Activated CD4-positive, alpha-beta T cell treated with anti-CD3 and anti-CD28 coated beads, Interleukin-2, amount 10 ng/mL, durations not matched to agents 24 days and 14 days (primary cell): ENCODE measurements at regions not wholly inside any gene's neighbourhood (a gene's known extent, or its start where the extent isn't known, plus 50 kb on each side); places are given as distances from the start of the nearest gene placed in this dataset.
"Not testable (repeated sequence)": the region's sequence is repeated elsewhere in the genome, so short reads cannot be mapped to it uniquely, and the experiment has no call there.

Experiments
- DNase-seq: peaks from one replicate; pipeline ENCODE4 v3.0.0; 2022
- H3K27ac Mint-ChIP-seq: one replicate; pipeline ENCODE4 v1.8.0; 2022; ENCODE audit warnings: mild to moderate bottlenecking, mixed read lengths
- H3K27me3 Mint-ChIP-seq: one replicate; pipeline ENCODE4 v1.8.0; 2022; ENCODE audit warnings: mixed read lengths
- H3K36me3 Mint-ChIP-seq: one replicate; pipeline ENCODE4 v1.8.0; 2022; ENCODE audit warnings: low read depth, mild to moderate bottlenecking, mixed read lengths
- H3K4me1 Mint-ChIP-seq: one replicate; pipeline ENCODE4 v1.8.0; 2021; ENCODE audit warnings: mixed read lengths
- H3K4me3 Mint-ChIP-seq: one replicate; pipeline ENCODE4 v1.8.0; 2022; ENCODE audit warnings: mild to moderate bottlenecking, moderate library complexity, mixed read lengths
- H3K9me3 Mint-ChIP-seq: one replicate; pipeline ENCODE4 v1.8.0; 2021; ENCODE audit warnings: mixed read lengths
- intact Hi-C: fragments of 100-400 bp; cut with micrococcal nuclease; formaldehyde crosslinking; loops from one replicate; pipeline ENCODE4 v1.15.1; 2023

- Mint-ChIP-seq H3K4me1 (no peaks in the 10 kb centered on the region), H3K27me3 (no peaks in the 10 kb centered on the region), H3K36me3 (no peaks in the 10 kb centered on the region), H3K27ac (no peak overlapping the region), H3K9me3 (no peaks in the 10 kb centered on the region), H3K4me3 (no peak overlapping the region)
- intact Hi-C loops = no loop called here
- no peak for DNase-seq
Observed at GRCh38 chr6:93183531-93183972, 235.8 kb downstream of the EPHA7 start.

GRCh38 chr6:93182938-93183479, 236.3 kb downstream of the EPHA7 start:
- Mint-ChIP-seq H3K27ac (no peak overlapping the region), H3K9me3 (no peaks in the 10 kb centered on the region), H3K27me3 (no peaks in the 10 kb centered on the region), H3K4me3 (no peak overlapping the region), H3K4me1 (no peaks in the 10 kb centered on the region), H3K36me3 (no peaks in the 10 kb centered on the region)
- DNase-seq = no peak
- intact Hi-C loops = no loop called here

DNA sequence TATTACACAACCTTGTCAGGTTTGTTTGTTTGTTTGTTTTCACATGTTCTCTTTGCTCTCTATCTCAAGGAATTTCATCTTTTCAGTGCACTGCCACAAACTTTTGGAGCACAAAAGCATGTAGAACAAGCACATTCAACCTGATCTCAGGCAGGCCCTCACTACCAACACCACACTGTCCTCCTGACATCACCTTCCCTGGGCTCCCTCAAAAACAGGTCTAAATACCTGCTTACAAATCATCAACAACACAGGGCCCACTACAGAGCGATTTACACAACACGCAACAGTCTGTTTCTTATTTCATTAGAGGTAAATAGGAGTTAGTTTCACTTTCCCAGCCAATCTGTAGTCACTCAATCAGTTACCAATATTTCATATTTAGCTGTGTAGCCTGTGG, 241.4 kb downstream of the EPHA7 start:
- no peak overlapping the region for H3K27ac Mint-ChIP-seq
- H3K9me3 Mint-ChIP-seq = no peaks in the 10 kb centered on the region
- no peak for DNase-seq
- intact Hi-C loops = no loop called here
- no peaks in the 10 kb centered on the region for H3K27me3 Mint-ChIP-seq
- no peak overlapping the region for H3K4me3 Mint-ChIP-seq
- H3K36me3 Mint-ChIP-seq = no peaks in the 10 kb centered on the region
- no peaks in the 10 kb centered on the region for H3K4me1 Mint-ChIP-seq

- H3K4me3 Mint-ChIP-seq = no peak overlapping the region
- DNase-seq = no peak
- no peaks in the 10 kb centered on the region for H3K27me3 Mint-ChIP-seq
- H3K4me1 Mint-ChIP-seq = no peaks in the 10 kb centered on the region
- no peak overlapping the region for H3K27ac Mint-ChIP-seq
- H3K9me3 Mint-ChIP-seq = no peaks in the 10 kb centered on the region
- intact Hi-C loops = no loop called here
- no peaks in the 10 kb centered on the region for H3K36me3 Mint-ChIP-seq
Observed at GRCh38 chr6:93177438-93177837, 241.9 kb downstream of the EPHA7 start.

GRCh38 chr6:93176070-93176469, 243.3 kb downstream of the EPHA7 start:
- no peaks in the 10 kb centered on the region for H3K4me1 Mint-ChIP-seq
- no peaks in the 10 kb centered on the region for H3K9me3 Mint-ChIP-seq
- DNase-seq = no peak
- H3K4me3 Mint-ChIP-seq = no peak overlapping the region
- H3K27ac Mint-ChIP-seq = no peak overlapping the region
- intact Hi-C loops = no loop called here
- no peaks in the 10 kb centered on the region for H3K27me3 Mint-ChIP-seq
- no peaks in the 10 kb centered on the region for H3K36me3 Mint-ChIP-seq

DNA sequence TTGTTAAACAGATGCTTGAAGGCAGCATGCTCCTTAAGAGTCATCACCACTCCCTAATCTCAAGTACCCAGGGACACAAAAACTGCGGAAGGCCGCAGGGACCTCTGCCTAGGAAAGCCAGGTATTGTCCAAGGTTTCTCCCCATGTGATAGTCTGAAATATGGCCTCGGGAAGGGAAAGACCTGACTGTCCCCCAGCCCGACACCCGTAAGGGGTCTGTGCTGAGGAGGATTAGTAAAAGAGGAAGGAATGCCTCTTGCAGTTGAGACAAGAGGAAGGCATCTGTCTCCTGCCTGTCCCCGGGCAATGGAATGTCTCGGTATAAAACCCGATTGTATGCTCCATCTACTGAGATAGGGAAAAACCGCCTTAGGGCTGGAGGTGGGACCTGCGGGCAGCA, 245.8 kb downstream of the EPHA7 start:
- DNase-seq, H3K36me3 Mint-ChIP-seq, H3K27me3 Mint-ChIP-seq, H3K27ac Mint-ChIP-seq, H3K4me3 Mint-ChIP-seq, H3K9me3 Mint-ChIP-seq, intact Hi-C loops, H3K4me1 Mint-ChIP-seq: not testable (repeated sequence)

- Mint-ChIP-seq H3K36me3 (no peaks in the 10 kb centered on the region), H3K9me3 (no peaks in the 10 kb centered on the region), H3K4me3 (no peak overlapping the region), H3K4me1 (no peaks in the 10 kb centered on the region), H3K27me3 (no peaks in the 10 kb centered on the region), H3K27ac (no peak overlapping the region)
- intact Hi-C loops = no loop called here
- no peak for DNase-seq
Observed at GRCh38 chr6:93165850-93166430, 253.4 kb downstream of the EPHA7 start.

DNA sequence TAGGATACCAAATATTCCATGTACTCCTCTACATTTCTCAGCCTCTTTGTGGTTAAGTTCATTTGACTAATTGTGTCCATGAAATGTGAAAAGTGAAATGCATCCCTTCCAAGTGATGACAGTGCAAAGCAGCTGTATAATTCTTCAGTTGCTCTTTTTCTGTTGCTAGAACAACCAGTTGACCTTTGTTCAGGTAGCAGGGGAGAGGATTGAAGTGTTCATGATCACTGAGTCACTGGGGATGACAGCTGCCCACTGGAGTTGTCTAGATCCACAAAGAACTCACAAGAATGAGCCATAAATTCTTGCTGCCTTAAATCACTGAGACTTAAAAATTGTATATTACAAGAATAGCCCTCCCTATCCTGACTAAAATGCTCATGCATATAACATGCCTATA, 254.6 kb downstream of the EPHA7 start:
- no peak for DNase-seq
- H3K27ac Mint-ChIP-seq = no peak overlapping the region
- no peaks in the 10 kb centered on the region for H3K36me3 Mint-ChIP-seq
- H3K27me3 Mint-ChIP-seq = no peaks in the 10 kb centered on the region
- H3K4me3 Mint-ChIP-seq = no peak overlapping the region
- no peaks in the 10 kb centered on the region for H3K4me1 Mint-ChIP-seq
- H3K9me3 Mint-ChIP-seq = no peaks in the 10 kb centered on the region
- intact Hi-C loops = no loop called here

DNA sequence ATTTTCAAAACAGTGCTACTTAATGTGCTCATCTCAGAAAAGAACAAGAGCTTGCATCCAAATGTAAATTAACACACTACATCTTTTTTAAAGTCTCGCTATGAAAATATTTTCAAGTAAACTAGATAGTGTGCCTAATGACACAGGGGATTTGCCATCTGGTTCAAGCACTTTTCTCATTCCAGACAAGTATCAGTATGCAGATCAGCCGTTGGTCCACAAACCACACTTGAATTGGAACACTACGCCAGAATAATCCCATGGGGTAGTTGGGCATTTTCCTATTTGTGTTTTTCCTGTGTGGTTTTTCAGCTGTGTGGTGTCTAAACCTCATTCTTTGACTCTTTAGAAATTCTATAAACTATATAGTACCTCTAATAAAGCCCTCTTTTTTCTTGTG, 256.2 kb downstream of the EPHA7 start:
- intact Hi-C loops = no loop called here
- no peaks in the 10 kb centered on the region for H3K27me3 Mint-ChIP-seq
- no peak for DNase-seq
- no peak overlapping the region for H3K27ac Mint-ChIP-seq
- H3K9me3 Mint-ChIP-seq = no peaks in the 10 kb centered on the region
- no peaks in the 10 kb centered on the region for H3K4me1 Mint-ChIP-seq
- no peak overlapping the region for H3K4me3 Mint-ChIP-seq
- no peaks in the 10 kb centered on the region for H3K36me3 Mint-ChIP-seq

DNA sequence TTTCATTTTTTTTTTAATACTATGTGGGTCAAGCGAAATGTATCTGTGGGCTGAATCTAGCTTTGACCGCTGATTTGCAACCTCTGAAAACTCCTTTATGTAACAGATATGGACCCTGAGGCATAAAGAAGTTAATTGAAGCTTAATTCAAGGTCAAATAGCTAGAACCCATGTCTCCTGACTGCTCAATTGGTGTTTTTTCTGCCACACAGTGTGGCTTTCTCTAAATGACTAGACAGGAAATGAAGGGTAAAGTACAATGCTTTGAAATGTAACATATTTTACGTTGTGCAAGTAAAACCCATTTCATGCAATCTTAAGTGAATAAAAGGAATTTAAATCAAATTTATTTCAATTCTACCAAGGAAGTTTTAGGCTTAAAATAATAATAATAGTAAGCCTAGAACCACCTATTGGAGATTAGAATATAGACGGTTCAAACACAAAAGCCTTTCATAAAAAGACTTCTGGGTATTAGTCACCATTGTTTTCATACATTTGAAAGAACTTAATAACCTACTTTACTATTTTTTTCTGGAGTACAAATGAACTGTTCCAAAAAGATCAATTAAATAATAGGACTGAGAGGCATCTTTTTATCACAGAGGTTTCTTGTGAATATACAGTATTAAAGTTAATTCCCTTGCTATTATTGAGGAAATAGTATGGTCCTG, 279.8 kb downstream of the EPHA7 start:
- Mint-ChIP-seq H3K9me3 (no peaks in the 10 kb centered on the region), H3K27ac (no peak overlapping the region), H3K4me3 (no peak overlapping the region), H3K27me3 (no peaks in the 10 kb centered on the region), H3K36me3 (no peaks in the 10 kb centered on the region), H3K4me1 (no peaks in the 10 kb centered on the region)
- intact Hi-C loops = no loop called here
- DNase-seq = no peak

DNA sequence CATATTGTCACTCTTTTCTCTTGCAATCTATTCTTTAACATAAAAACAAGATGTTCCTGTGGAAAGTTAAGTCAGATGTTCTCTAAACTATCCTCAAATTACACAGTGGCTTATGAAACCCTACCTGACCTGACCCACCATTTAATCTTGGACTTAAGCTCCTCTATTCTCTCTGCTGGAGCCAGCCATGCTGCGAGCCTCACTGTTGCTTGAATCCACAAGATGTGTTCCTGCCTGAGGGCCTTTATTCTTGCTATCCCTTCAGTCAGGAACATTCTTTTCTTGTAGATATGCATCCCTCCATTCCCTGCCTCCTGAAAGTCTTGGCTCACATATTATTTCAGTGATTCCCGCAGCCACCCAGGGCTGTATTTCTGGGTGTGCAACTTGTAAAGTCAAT, 283.2 kb downstream of the EPHA7 start:
- H3K36me3 Mint-ChIP-seq = no peaks in the 10 kb centered on the region

GRCh38 chr6:93124006-93124632, 295.2 kb downstream of the EPHA7 start:
- Mint-ChIP-seq H3K27me3 (no peaks in the 10 kb centered on the region), H3K4me3 (no peak overlapping the region), H3K36me3 (no peaks in the 10 kb centered on the region)

More for the DNA sequence above, 283.2 kb downstream of the EPHA7 start:
- Mint-ChIP-seq H3K27ac (no peak overlapping the region), H3K9me3 (no peaks in the 10 kb centered on the region), H3K27me3 (no peaks in the 10 kb centered on the region), H3K4me1 (no peaks in the 10 kb centered on the region), H3K4me3 (no peak overlapping the region)
- intact Hi-C loops = no loop called here
- no peak for DNase-seq

DNA sequence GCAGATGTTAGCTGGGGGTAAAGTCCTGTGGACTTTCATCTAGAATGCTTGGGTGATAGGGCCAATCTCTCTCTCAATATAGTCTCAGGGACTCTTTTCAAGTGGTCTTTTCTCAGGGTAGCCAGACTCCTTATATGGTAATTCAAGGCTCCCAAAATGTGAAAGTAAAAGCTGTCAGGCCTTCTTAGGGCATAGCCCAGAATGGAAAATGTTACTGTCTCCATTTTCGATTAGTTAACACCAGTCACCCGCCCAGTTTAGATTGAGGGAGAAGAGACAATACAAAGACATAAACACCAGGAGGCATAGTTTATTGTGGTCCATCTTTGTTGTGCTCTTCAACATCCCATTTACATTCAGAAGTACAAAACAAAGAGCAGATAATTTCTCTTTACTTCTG, 295.8 kb downstream of the EPHA7 start:
- Mint-ChIP-seq H3K4me1 (no peaks in the 10 kb centered on the region), H3K9me3 (no peaks in the 10 kb centered on the region), H3K27me3 (no peaks in the 10 kb centered on the region), H3K36me3 (no peaks in the 10 kb centered on the region), H3K27ac (no peak overlapping the region), H3K4me3 (no peak overlapping the region)
- intact Hi-C loops = no loop called here
- DNase-seq = no peak

More at GRCh38 chr6:93124006-93124632, 295.2 kb downstream of the EPHA7 start:
- no peak for DNase-seq
- intact Hi-C loops = no loop called here
- no peaks in the 10 kb centered on the region for H3K9me3 Mint-ChIP-seq
- no peak overlapping the region for H3K27ac Mint-ChIP-seq
- H3K4me1 Mint-ChIP-seq = no peaks in the 10 kb centered on the region

- Mint-ChIP-seq H3K9me3 (no peaks in the 10 kb centered on the region), H3K4me1 (no peaks in the 10 kb centered on the region), H3K36me3 (no peaks in the 10 kb centered on the region), H3K4me3 (no peak overlapping the region), H3K27ac (no peak overlapping the region), H3K27me3 (no peaks in the 10 kb centered on the region)
- intact Hi-C loops = no loop called here
- no peak for DNase-seq
Observed at GRCh38 chr6:93120154-93120742, 299.1 kb downstream of the EPHA7 start.
